ENCODE measurements at regions not wholly inside any gene's neighbourhood (a gene's known extent, or its start where the extent isn't known, plus 50 kb on each side); places are given as distances from the start of the nearest gene placed in this dataset.
"Not testable (repeated sequence)": the region's sequence is repeated elsewhere in the genome, so short reads cannot be mapped to it uniquely, and the experiment has no call there.

DNA sequence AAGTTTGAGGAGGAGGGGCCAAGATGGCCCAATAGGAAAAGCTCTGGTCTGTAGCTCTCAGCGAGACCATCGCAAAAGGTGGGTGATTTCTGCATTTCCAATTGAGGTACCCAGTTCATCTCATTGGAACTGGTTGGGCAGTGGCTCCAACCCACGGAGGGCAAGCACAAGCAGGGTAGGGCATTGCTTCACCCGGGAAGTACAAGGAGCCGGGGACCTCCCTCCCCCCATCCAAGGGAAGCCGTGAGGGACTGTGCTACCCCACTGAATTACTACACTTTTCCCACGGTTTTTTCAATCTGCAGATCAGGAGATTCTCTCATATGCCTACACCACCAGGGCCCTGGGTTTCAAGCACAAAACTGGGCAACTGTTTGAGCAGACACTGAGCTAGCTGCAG, 58.0 kb upstream of the EFCAB3 start:
- DNase-seq = no peak
- in situ Hi-C loops (cut with MboI; ENCODE audit: low pct_unique_long_range_greater_than_20kb, low sequenced_read_pairs) = no loop called here

DNA sequence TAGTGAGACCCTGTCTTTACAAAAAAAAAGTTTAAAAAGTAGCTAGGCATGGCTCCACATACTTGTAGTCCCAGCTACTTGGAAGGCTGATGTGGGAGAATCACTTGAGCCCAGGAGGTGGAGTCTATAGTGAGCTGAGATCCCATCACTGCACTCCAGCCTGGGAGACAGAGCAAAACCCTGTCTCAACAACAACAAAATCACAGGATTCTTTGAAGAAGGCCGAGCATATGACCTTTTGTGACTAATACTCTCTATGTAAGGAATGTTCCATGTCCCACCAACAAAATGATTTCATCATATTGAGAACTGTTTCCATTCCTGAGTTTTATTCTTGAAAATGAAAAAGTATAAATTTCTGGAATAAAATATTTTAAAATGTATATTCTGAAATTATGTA, 58.9 kb upstream of the EFCAB3 start:
- in situ Hi-C loops (cut with MboI; ENCODE audit: low pct_unique_long_range_greater_than_20kb, low sequenced_read_pairs) = no loop called here
- DNase-seq = no peak

DNA sequence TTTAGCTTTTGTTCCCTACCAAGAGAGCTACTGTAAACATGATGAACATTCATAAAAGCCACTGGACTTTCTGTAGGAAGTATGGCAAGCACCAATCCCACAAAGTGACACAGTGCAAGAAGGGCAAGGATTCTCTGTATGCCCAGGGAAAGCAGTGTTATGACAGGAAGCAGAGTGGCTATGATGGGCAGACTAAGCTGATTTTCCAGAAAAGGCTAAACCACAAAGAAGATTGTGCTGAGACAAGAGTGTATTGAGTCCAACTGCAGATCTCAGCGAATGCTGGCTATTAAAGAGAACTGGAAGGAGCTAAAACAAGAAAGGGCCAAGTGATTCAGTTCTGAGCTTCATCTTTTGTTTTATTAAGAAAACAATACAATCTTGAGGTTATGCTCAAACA, 60.5 kb upstream of the EFCAB3 start:
- in situ Hi-C loops (cut with MboI; ENCODE audit: low pct_unique_long_range_greater_than_20kb, low sequenced_read_pairs) = no loop called here
- DNase-seq = no peak

DNA sequence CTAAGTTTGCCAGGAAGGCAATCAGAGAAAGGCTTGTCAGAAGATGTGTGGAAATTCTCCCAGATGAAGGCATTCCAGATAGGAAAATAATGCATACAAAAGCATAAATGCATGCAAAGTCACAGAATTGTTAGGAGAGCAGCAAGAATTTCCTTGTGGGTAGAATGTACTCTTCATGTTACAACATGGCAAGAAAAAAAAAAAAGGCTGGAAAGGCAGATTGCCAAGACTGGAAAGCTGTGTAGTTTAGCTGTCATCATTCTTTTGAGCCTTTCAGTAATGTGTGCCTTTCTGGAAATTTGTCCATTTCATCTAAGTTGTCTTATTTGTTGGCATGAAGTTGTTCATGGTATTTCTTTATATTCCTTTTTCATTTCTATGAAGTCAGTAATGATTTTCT, 71.0 kb upstream of the EFCAB3 start:
- no peak for DNase-seq
- in situ Hi-C loops (cut with MboI; ENCODE audit: low pct_unique_long_range_greater_than_20kb, low sequenced_read_pairs) = no loop called here

DNA sequence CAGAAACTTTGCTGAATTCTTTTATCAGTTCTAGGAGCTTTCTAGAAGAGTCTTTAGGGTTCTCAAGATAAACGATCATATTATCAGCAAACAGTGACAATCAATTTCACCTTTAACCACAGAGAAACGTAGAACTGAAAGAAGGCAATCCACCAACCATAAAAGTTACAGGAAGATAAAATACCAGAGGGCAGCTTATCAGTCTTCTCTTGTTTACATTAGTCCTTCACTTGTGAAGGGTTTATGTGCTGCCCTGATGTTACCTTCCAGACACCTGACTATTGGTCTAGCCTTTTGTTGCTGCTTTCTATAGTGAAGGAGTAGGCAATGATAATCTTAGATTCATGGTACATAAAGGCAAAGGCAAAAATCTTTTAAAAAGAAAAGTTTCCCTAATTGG, 73.2 kb upstream of the EFCAB3 start:
- in situ Hi-C loops (cut with MboI; ENCODE audit: low pct_unique_long_range_greater_than_20kb, low sequenced_read_pairs) = no loop called here
- DNase-seq = no peak

DNA sequence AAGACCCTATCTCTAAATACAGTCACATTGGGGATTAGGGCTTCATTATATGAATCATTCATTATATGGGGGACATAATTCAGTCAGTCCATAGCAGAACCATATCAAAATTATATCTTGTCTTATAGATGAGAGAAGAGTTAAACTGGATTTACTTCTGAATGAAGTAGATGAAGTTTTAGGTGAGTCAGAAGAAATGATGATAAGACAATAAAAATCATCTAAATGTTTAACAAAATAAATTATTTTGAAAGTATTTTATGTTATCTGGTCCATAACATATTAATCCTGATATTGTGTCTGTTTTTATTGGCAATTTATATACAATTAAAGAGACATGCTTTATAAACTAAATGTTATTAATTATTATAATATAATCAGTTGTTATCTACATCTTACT, 76.9 kb upstream of the EFCAB3 start:
- DNase-seq = no peak
- in situ Hi-C loops (cut with MboI; ENCODE audit: low pct_unique_long_range_greater_than_20kb, low sequenced_read_pairs) = no loop called here

DNA sequence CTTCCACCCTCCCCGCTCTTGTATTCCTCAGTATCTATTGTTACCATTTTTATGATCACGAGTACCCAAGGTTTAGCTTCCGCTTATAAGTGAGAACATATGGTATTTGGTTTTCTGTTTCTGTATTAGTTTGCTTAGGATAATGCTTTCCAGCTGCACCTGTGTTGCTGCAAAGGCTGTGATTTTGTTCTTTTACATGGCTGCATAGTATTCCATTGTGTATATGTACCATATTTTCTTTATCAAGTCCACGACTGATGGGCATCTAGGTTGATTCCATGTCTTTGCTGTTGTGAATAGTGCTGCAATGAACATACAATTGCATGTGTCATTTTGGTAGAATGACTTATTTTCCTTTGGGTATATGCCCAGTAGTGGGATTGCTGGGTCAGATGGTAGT, 79.7 kb upstream of the EFCAB3 start:
- in situ Hi-C loops (cut with MboI; ENCODE audit: low pct_unique_long_range_greater_than_20kb, low sequenced_read_pairs) = no loop called here
- no peak for DNase-seq

DNA sequence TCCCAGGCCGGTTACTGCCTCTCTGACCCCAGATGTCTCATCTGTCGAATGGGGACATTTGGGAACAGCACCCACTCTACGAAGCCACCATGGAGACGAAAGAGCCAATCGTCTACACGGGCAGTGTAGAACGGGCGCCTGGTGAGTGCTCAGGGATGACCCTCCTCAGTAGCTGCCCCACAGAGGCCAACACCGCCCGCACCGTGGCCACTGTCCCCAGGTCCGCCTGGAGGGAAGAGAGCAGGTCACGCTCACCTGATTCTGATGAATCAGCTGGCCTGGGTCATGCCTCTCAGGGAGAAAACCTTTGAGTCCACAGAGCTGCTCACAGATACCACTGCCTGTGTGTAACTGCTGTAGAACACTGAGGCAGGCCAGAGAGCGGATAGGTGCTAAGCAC, 105.1 kb upstream of the EFCAB3 start:
- DNase-seq; in situ Hi-C loops (cut with MboI; ENCODE audit: low pct_unique_long_range_greater_than_20kb, low sequenced_read_pairs): not testable (repeated sequence)

DNA sequence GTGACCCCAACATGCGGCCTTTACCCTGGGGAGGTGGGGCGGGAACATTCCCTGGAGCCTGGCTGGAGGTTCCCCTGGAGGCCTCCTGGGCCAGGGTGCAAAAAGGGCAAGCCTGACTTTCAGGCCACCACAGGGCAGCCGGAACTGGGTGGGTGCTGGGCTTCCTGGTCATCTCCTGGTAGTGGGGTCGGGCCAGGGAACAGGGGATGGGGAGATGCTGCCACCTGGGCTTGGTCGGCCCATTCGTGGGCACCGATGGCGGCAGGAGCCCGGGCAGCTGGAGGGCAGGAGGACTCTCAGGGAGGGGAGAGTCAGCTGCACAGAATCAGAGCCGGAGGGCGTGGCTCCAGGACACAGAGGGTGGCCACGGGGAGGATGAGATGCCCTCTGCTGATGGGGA, 112.0 kb upstream of the EFCAB3 start:
- in situ Hi-C loops (cut with MboI; ENCODE audit: low pct_unique_long_range_greater_than_20kb, low sequenced_read_pairs) = not testable (repeated sequence)

DNA sequence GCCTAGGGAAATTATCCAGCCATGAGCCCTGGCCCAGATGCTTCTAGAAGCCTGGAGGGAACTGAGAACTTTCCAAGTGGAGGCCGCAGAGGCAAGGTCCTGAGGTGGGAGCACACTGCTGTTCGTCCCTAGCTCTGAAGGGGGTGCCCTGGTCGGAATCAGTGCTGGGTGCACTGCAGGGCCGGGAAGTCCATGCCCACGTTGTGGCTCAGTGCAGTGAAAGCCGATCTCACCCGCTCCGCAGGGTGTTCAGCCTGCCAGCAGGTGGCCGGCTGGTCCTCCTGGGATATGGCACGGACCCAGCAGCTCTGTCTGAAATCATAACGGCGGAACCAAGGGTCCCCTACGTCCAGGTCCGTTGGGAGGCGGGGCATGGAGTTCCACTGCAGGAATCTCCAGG, 115.4 kb upstream of the EFCAB3 start:
- in situ Hi-C loops (cut with MboI; ENCODE audit: low pct_unique_long_range_greater_than_20kb, low sequenced_read_pairs); DNase-seq: not testable (repeated sequence)

More for the DNA sequence above, 112.0 kb upstream of the EFCAB3 start:
- not testable (repeated sequence) for DNase-seq

DNA sequence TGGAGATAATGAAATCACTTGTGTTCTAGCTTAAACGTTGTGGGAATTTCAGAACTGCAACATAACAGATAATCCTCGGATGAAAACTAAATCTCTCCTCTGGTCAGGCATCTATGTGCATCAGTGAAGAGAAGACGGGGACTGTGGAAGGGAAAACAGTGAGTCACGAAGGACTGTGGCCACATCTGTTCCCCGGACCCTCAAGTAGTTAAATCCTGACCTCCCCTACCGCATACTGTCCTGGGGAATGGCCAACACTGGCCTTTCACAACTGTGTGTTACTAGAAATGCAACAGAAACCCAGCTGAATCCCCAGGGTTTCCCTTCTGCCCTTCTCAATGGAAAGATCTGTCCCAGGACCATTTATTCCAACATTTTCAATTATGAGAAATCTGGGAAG, 124.6 kb upstream of the EFCAB3 start:
- in situ Hi-C loops (cut with MboI; ENCODE audit: low pct_unique_long_range_greater_than_20kb, low sequenced_read_pairs); DNase-seq: not testable (repeated sequence)

DNA sequence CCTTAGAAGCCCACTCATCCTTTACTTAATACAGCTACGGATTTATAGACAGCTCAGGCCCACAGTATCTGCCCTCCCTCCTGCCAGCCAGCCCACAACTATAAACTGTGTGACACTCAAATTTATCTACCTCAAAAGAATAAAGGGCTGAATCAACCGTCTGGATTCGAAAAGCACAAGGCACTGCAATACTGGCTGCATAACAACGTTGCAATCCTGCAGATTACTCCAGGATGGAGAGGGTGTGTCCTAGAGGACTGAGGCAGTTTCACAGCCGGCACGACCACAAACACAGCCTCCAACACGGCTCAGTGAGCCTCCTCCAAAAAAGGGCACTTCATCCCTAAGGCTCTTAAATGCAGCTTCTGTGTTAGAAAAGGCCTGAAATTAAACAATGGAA, 138.3 kb upstream of the EFCAB3 start:
- DNase-seq; in situ Hi-C loops (cut with MboI; ENCODE audit: low pct_unique_long_range_greater_than_20kb, low sequenced_read_pairs): not testable (repeated sequence)

DNA sequence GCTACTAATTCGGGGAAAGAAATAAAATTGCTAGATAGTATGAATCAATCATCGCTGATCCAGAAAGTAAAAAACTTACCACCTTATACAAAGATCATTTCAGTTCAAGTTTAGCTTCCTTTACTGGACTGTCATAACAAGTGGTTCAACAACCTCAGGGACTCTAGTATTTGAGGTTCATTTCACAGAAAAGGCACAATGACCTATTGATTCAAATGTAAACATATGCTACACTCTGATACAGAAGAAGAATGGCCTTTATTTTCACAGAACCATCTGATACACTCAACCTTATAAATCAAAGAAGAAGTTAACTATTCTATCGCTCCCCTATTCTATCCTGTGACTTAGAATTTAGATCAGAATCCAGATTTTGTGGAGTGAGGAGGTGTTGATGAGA, 140.8 kb upstream of the EFCAB3 start:
- in situ Hi-C loops (cut with MboI; ENCODE audit: low pct_unique_long_range_greater_than_20kb, low sequenced_read_pairs); DNase-seq: not testable (repeated sequence)

DNA sequence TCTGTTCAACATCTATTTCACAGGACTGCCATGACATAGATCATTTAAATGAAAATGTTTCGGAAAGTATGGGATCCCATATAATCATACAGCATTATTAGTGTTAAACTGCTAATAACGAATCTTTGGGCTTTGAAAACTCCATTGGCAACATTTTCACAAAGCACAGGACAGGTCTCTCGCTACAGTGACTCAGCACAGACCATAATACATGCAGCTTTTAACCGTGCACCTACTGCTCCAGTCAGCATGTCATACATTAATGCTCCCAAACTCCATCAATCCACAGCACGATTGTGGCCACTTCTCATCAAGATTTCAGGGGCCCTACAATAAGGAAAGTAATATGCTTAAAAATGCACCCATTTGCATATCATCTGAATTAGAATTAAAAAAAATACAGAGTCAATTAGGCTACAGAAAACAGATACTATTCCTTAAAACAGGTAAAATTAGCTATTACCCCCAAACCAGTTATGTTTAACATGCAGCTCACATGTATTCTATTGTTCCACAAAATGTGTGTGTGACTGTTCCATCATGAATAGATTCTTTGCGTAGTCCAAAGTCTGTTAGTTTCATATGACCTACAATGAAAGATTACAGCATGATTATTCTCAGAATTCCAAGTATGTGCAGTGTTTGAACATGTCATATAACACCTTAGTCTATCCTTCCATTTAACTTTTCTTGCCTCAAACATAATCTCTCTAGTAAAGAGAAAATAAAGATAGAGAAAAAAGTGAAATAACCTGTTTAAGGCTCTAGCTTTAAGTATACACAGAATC, 141.6 kb upstream of the EFCAB3 start:
- in situ Hi-C loops (cut with MboI; ENCODE audit: low pct_unique_long_range_greater_than_20kb, low sequenced_read_pairs) = not testable (repeated sequence)

DNA sequence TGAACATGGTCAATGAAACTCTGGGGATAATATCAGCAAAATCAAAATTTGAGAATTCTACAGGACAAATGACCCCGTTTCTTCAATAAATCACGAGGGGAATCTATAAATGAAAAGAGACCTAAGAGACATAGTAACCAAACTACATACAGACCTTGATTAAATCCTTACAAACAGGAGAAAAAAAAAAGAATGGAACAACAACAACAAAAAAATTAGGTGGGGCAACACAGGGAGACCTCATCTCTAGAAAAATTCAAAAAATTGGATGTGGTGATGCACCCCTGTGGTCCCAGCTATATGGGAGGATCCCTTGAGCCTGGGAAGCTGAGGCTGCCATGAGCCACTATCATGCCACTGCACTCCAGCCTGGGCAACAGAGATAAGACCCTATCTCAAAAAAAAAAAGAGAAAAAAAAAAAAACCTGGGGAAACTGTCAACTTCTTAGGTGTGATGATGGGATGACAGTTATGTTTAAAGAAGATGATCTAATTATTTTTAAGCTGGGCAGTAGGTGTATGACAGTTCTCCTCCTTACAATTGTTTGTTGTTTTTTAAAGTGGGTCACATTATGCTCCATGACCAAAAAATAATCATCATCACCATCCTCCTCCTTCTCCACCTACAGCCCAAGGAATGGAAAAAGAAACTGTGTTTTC, 146.4 kb upstream of the EFCAB3 start:
- DNase-seq; in situ Hi-C loops (cut with MboI; ENCODE audit: low pct_unique_long_range_greater_than_20kb, low sequenced_read_pairs): not testable (repeated sequence)

More for the DNA sequence above, 141.6 kb upstream of the EFCAB3 start:
- not testable (repeated sequence) for DNase-seq

DNA sequence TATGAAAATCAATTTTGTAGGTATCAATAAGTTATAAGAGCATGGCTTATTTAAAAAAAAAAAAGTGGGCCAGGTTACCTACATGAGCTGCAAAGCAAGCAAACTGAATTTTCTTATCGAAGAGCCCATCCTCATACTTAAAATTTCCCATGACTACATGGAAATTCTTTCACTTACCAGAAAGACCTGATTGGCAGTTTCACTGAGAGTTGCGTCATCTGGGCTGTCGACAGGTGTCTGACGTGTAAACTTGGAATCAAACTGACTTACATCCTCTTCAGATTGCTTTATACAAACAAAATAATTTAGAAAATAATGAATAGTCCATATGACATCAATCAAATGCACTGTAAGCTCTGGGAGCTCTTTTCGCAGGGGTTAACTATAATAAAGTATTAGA, 149.1 kb upstream of the EFCAB3 start:
- in situ Hi-C loops (cut with MboI; ENCODE audit: low pct_unique_long_range_greater_than_20kb, low sequenced_read_pairs); DNase-seq: not testable (repeated sequence)

DNA sequence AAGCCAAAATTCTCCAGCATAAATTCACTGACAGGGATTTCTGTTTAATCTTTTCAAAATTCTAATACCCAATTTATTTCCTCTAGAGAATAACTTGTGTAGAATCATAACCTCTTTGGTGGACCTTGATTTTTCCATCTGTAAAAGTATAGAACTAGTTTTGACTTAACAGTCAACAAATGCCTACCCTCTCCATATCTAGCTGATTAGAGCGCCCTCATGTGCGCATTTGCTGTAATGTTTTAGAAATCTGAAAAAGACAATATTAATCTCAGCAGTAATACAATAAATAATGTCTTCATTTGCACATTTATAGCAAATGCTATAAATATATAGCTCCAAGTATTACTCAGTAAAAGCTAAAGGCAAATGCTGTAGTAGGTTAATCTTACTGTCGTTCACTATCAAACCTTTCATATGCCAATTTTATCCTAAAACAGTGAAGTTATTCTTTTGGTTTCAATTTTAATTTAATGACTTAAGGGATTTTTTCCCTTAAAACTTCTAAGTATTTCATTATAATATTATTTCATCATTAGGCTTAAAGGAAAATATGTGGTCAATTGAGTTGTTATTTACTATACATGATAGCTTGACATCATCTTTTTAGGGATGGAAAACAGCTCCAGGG, 153.6 kb upstream of the EFCAB3 start:
- DNase-seq; in situ Hi-C loops (cut with MboI; ENCODE audit: low pct_unique_long_range_greater_than_20kb, low sequenced_read_pairs): not testable (repeated sequence)

DNA sequence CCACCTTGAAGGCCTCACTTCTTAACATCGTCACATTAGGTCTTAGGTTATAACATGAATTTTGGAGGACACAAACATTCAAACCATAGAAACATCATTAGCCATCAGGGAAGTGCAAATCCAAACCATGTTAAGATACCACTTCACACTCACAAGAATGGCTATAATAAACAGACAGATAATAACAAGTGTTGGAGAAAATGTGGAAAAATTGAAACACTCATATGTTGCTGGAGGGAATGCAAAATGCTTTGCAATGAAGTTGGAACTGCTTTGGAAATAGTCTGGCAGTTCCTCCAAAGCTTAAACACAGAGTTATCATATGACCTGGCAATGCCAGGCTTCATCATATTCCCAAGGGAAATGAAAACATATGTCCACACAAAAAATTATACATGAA, 156.8 kb upstream of the EFCAB3 start:
- DNase-seq; in situ Hi-C loops (cut with MboI; ENCODE audit: low pct_unique_long_range_greater_than_20kb, low sequenced_read_pairs): not testable (repeated sequence)

DNA sequence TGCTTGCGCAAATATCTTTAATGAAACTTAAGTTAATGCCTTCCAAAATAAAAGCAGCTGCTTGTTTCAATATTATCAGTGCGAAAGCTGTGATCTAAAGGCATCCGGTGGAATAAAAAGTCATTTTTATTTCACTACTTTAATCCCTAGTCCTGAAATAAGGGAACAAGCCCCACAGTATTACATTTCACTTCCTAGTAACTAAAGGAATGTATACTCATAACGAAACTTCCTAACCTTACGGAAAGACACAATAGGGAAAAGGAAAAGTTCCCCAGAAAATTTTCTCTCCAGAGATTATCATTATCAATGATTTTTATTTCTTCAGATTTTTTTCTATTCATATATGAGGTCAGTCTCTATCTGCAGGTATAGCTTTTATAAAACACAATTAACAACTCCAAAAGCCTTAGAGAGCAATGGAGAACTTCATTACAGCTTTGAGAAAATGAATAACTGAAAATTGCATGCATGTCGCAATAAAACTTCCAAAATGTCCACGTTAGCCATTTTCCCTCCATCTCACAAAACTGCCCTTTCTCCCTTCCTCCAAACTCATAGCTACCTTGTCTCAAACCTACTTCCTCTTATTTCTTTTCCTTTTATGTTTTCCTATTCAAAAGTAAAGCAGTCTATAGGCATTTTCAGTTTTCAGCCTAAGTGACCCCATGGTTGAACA, 154.3 kb upstream of the MED13 start:
- in situ Hi-C loops (cut with MboI; ENCODE audit: low pct_unique_long_range_greater_than_20kb, low sequenced_read_pairs) = no loop called here
- DNase-seq = peak; percentile 4

DNA sequence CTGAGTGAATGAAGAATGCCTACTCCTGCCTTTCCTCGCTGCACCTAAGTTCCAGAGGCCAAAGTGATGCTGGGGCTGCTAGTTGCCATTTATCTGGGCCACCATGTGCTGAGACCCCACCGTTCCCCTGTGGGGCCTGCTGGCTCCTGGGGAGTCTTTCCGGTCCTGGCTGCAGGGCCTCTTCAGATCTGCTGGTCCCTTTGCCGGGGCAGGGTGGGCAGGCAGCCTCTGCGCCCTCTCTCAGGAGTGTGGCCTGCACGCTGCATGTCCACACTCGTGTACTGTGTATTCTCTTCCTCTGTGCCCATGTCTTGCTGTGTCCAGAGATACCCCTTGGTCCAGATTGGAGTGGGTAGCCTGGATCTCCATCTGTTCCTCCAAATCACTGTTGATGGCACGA, 151.8 kb upstream of the MED13 start:
- in situ Hi-C loops (cut with MboI; ENCODE audit: low pct_unique_long_range_greater_than_20kb, low sequenced_read_pairs) = no loop called here
- DNase-seq = no peak

All from KBM-7 (cell line).